Ovary (tissue), 3 donors: ENCODE measurements at regions not wholly inside any gene's neighbourhood (a gene's known extent, or its start where the extent isn't known, plus 50 kb on each side); places are given as distances from the start of the nearest gene placed in this dataset.

Experiments
- EP300 ChIP-seq: sonication (generic); formaldehyde crosslinking; IDR thresholded peaks from one replicate; pipeline ENCODE4 v1.6.1; 2017; ENCODE audit warnings: antibody characterized with exemption
- POLR2A ChIP-seq: fragments of 450-650 bp; IDR thresholded peaks from one replicate; pipeline ENCODE4 v1.6.1; 2017; ENCODE audit warnings: antibody characterized with exemption, mild to moderate bottlenecking, moderate library complexity
- TF ChIP-seq, protein P1 (sequence below), 3 donors: fragments of 450-650 bp in 2 of 3; fragments of 200-600 bp in 1 of 3; IDR thresholded peaks; one replicate each; pipeline versions ENCODE4 v1.5.1 to v1.8.0; 2016 to 2022; ENCODE audit warnings: antibody characterized with exemption in 3 of 3, mild to moderate bottlenecking in 1 of 3
- donor health status: DM: no; HTN: no; CAD: no.

DNA sequence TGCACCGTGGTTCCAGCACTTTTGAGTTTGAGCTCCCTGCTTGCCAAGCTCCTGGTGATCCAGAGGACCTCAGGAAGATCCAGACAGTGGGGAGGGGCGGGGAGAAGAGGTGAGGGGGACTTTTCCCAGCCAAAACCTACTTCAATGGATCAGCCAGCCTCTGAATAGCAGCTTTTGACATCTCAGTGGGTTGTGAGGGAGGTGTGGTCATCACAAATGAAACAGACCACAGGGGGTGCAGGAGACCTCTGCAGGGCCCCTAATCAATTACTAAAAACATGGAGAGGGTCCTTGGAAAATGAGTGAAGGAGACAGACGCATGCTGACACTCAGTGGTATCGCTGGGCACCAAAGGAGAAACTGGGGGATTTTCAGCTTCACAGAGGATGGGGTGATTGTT is 372.7 kb downstream of the ZNF521 start:
- TF ChIP-seq, protein P1, sequence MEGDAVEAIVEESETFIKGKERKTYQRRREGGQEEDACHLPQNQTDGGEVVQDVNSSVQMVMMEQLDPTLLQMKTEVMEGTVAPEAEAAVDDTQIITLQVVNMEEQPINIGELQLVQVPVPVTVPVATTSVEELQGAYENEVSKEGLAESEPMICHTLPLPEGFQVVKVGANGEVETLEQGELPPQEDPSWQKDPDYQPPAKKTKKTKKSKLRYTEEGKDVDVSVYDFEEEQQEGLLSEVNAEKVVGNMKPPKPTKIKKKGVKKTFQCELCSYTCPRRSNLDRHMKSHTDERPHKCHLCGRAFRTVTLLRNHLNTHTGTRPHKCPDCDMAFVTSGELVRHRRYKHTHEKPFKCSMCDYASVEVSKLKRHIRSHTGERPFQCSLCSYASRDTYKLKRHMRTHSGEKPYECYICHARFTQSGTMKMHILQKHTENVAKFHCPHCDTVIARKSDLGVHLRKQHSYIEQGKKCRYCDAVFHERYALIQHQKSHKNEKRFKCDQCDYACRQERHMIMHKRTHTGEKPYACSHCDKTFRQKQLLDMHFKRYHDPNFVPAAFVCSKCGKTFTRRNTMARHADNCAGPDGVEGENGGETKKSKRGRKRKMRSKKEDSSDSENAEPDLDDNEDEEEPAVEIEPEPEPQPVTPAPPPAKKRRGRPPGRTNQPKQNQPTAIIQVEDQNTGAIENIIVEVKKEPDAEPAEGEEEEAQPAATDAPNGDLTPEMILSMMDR (IDR thresholded peaks at IDR 0.05): no peak
- TF ChIP-seq EP300: no peak
- no peak for TF ChIP-seq POLR2A
